GM12878 (cell line): ENCODE measurements at regions not wholly inside any gene's neighbourhood (a gene's known extent, or its start where the extent isn't known, plus 50 kb on each side); places are given as distances from the start of the nearest gene placed in this dataset.

Experiments
- SREBF2 ChIP-seq: IDR thresholded peaks from 2 replicates; pipeline ENCODE4 v1.6.1; 2012; ENCODE audit warnings: mild to moderate bottlenecking, low read length
- TARDBP ChIP-seq: IDR thresholded peaks from 2 replicates; pipeline ENCODE4 v1.6.1; 2016; ENCODE audit warnings: borderline replicate concordance
- YY1 ChIP-seq: IDR thresholded peaks from 2 replicates; pipeline ENCODE4 v1.6.1; 2011; ENCODE audit warnings: low read depth, mild to moderate bottlenecking, low read length
- TF ChIP-seq, protein P1 (sequence below): fragments of 150-350 bp; IDR thresholded peaks from 2 replicates; pipeline ENCODE4 v1.6.1; 2016; ENCODE audit warnings: low read depth, low read length
- TF ChIP-seq, protein P2 (sequence below): IDR thresholded peaks from 2 replicates; pipeline ENCODE4 v1.6.1; 2011; ENCODE audit warnings: borderline replicate concordance, low read depth, mild to moderate bottlenecking, moderate library complexity, mixed read lengths, low read length; ENCODE audit not compliant: insufficient read depth; ENCODE audit errors: extremely low read length

DNA sequence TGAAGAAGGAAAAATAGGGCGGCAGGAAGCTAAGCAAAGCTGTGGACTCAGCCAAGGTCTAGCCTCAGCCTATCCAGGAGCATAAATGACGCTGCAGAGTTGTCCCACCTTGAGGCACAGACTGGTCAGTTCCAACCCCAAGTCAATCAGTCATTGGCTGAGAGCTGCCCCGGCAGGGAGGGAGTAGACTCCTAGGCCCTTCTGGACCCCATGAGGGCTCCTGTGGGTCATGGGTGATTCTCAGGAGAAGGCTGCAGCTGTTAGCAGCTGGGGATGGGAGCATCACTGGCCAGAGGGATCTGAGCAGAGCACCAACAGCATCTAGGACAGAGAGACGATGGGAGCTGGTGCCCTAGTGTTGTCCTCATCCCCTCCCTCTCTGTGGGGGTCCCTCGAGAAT lies 51.8 kb upstream of the ESRRB start (continued):
- TF ChIP-seq, protein P1, sequence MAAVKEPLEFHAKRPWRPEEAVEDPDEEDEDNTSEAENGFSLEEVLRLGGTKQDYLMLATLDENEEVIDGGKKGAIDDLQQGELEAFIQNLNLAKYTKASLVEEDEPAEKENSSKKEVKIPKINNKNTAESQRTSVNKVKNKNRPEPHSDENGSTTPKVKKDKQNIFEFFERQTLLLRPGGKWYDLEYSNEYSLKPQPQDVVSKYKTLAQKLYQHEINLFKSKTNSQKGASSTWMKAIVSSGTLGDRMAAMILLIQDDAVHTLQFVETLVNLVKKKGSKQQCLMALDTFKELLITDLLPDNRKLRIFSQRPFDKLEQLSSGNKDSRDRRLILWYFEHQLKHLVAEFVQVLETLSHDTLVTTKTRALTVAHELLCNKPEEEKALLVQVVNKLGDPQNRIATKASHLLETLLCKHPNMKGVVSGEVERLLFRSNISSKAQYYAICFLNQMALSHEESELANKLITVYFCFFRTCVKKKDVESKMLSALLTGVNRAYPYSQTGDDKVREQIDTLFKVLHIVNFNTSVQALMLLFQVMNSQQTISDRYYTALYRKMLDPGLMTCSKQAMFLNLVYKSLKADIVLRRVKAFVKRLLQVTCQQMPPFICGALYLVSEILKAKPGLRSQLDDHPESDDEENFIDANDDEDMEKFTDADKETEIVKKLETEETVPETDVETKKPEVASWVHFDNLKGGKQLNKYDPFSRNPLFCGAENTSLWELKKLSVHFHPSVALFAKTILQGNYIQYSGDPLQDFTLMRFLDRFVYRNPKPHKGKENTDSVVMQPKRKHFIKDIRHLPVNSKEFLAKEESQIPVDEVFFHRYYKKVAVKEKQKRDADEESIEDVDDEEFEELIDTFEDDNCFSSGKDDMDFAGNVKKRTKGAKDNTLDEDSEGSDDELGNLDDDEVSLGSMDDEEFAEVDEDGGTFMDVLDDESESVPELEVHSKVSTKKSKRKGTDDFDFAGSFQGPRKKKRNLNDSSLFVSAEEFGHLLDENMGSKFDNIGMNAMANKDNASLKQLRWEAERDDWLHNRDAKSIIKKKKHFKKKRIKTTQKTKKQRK, result no peak
- TF ChIP-seq, protein P2, sequence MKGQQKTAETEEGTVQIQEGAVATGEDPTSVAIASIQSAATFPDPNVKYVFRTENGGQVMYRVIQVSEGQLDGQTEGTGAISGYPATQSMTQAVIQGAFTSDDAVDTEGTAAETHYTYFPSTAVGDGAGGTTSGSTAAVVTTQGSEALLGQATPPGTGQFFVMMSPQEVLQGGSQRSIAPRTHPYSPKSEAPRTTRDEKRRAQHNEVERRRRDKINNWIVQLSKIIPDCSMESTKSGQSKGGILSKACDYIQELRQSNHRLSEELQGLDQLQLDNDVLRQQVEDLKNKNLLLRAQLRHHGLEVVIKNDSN, result no peak
- TF ChIP-seq YY1 (no peak), SREBF2 (no peak), TARDBP (no peak)
- TF ChIP-seq, all 136 proteins: peak for 0
